ENCODE measurements at regions not wholly inside any gene's neighbourhood (a gene's known extent, or its start where the extent isn't known, plus 50 kb on each side); places are given as distances from the start of the nearest gene placed in this dataset.

- DNase-seq = no peak
- intact Hi-C loops (cut with micrococcal nuclease; ENCODE audit: unreplicated experiment) = no loop called here
- Histone ChIP-seq H3K4me3 (no peak overlapping the region), H2AFZ (no peak overlapping the region), H3K9me2 (ENCODE audit: insufficient read depth) (no peaks in the 10 kb centered on the region), H3F3A (ENCODE audit: insufficient read depth, low read depth) (peaks cover 44% of the 10 kb centered on the region), H4K20me1 (ENCODE audit: insufficient read depth) (no peaks in the 10 kb centered on the region), H3K27me3 (ENCODE audit: insufficient read depth, low read depth) (no peaks in the 10 kb centered on the region), H3K9me3 (ENCODE audit: insufficient read depth, low read depth) (no peaks in the 10 kb centered on the region), H3K4me1 (replicated peaks; ENCODE audit: insufficient read depth) (peaks cover 72% of the 10 kb centered on the region), H3K79me2 (ENCODE audit: low read depth) (no peaks in the 10 kb centered on the region), H3K4me2 (no peak overlapping the region), H3K36me3 (ENCODE audit: low read depth) (no peaks in the 10 kb centered on the region), H3K27ac (no peak overlapping the region)
- ChIA-PET CTCF (no interaction called here), POLR2A (ENCODE audit: unreplicated experiment) (interaction anchor here (0.5 to 0.6 kb wide), 2 partner anchors 20 to 92 kb away, joined by 4 to 9 read pairs; no protein-coding TSS in a partner anchor)
- no TSS peak for BruUV-seq (replicated peaks)
- TF ChIP-seq CTCF (conservative IDR thresholded peaks at IDR 0.05) = no peak
- no peak for TF ChIP-seq EZH2 (IDR thresholded peaks at IDR 0.05; ENCODE audit: low read depth)
These were observed 112.6 kb downstream of the COPS8 start for GRCh38 chr2:237198164-237198855.

GRCh38 chr2:237199082-237199481 lies 113.4 kb downstream of the COPS8 start:
- H3K4me3 ChIP-seq = no peak overlapping the region
- peaks cover 49% of the 10 kb centered on the region for H3F3A ChIP-seq (ENCODE audit: insufficient read depth, low read depth)
- no peaks in the 10 kb centered on the region for H3K9me3 ChIP-seq (ENCODE audit: insufficient read depth, low read depth)
- H3K4me1 ChIP-seq (replicated peaks; ENCODE audit: insufficient read depth) = peaks cover 77% of the 10 kb centered on the region
- intact Hi-C loops (cut with micrococcal nuclease; ENCODE audit: unreplicated experiment) = no loop called here
- H2AFZ ChIP-seq = no peak overlapping the region
- no peak for TF ChIP-seq EZH2 (IDR thresholded peaks at IDR 0.05; ENCODE audit: low read depth)
- no peak for TF ChIP-seq CTCF (conservative IDR thresholded peaks at IDR 0.05)
- no peak for DNase-seq
- no peaks in the 10 kb centered on the region for H3K36me3 ChIP-seq (ENCODE audit: low read depth)
- no peaks in the 10 kb centered on the region for H3K9me2 ChIP-seq (ENCODE audit: insufficient read depth)
- H3K27ac ChIP-seq = no peak overlapping the region
- ChIA-PET CTCF (no interaction called here), POLR2A (ENCODE audit: unreplicated experiment) (interaction anchor here (0.5 kb wide), 1 partner anchor 21 kb away, joined by 9 read pairs; no protein-coding TSS in a partner anchor)
- no peak overlapping the region for H3K4me2 ChIP-seq
- H4K20me1 ChIP-seq (ENCODE audit: insufficient read depth) = no peaks in the 10 kb centered on the region
- no peaks in the 10 kb centered on the region for H3K27me3 ChIP-seq (ENCODE audit: insufficient read depth, low read depth)
- BruUV-seq (replicated peaks) = no TSS peak
- no peaks in the 10 kb centered on the region for H3K79me2 ChIP-seq (ENCODE audit: low read depth)

GRCh38 chr2:237199577-237199976 lies 113.9 kb downstream of the COPS8 start:
- Histone ChIP-seq H3K36me3 (ENCODE audit: low read depth) (no peaks in the 10 kb centered on the region), H3K4me1 (replicated peaks; ENCODE audit: insufficient read depth) (peaks cover 77% of the 10 kb centered on the region), H3K9me2 (ENCODE audit: insufficient read depth) (no peaks in the 10 kb centered on the region), H3K79me2 (ENCODE audit: low read depth) (no peaks in the 10 kb centered on the region), H3K9me3 (ENCODE audit: insufficient read depth, low read depth) (no peaks in the 10 kb centered on the region), H3K27ac (no peak overlapping the region), H3K4me3 (no peak overlapping the region), H2AFZ (no peak overlapping the region), H3K4me2 (no peak overlapping the region), H3K27me3 (ENCODE audit: insufficient read depth, low read depth) (no peaks in the 10 kb centered on the region), H3F3A (ENCODE audit: insufficient read depth, low read depth) (peaks cover 49% of the 10 kb centered on the region), H4K20me1 (ENCODE audit: insufficient read depth) (no peaks in the 10 kb centered on the region)
- ChIA-PET POLR2A (ENCODE audit: unreplicated experiment) (no interaction called here), CTCF (no interaction called here)
- TF ChIP-seq EZH2 (IDR thresholded peaks at IDR 0.05; ENCODE audit: low read depth) = no peak
- TF ChIP-seq CTCF (conservative IDR thresholded peaks at IDR 0.05) = no peak
- intact Hi-C loops (cut with micrococcal nuclease; ENCODE audit: unreplicated experiment) = no loop called here
- no TSS peak for BruUV-seq (replicated peaks)
- DNase-seq = no peak
